Natural killer cell (primary cell): ENCODE measurements at regions not wholly inside any gene's neighbourhood (a gene's known extent, or its start where the extent isn't known, plus 50 kb on each side); places are given as distances from the start of the nearest gene placed in this dataset.

Experiments used
- ATAC-seq, 3 donors: fragments of 150-1000 bp in 2 of 3; fragments of 200-7000 bp in 1 of 3; cut with Tn5 transposase; 1 replicate in 1 of 3; 2 replicates in 2 of 3; pipeline ENCODE4 v1.10.0; 2021; ENCODE audit warnings: mild to moderate bottlenecking in 2 of 3, moderate library complexity in 2 of 3
- DNase-seq, 2 donors: peaks; one replicate each; pipeline versions ENCODE4 v3.0.0 to v3.0.0-alpha.2; 2013 to 2021; ENCODE audit warnings: mixed read lengths in 1 of 2
- H3K27ac ChIP-seq: one replicate; pipeline ENCODE4 v1.5.1; 2013; ENCODE audit warnings: mild to moderate bottlenecking, low read length
- H3K27me3 ChIP-seq: one replicate; pipeline ENCODE4 v1.6.1; 2013; ENCODE audit warnings: low read length; ENCODE audit not compliant: control insufficient read depth, insufficient read depth
- H3K36me3 ChIP-seq: one replicate; pipeline ENCODE4 v1.6.1; 2013; ENCODE audit warnings: low read length; ENCODE audit not compliant: control insufficient read depth, insufficient read depth
- H3K4me1 ChIP-seq: one replicate; pipeline ENCODE4 v1.6.1; 2013; ENCODE audit warnings: low read length; ENCODE audit not compliant: control insufficient read depth, insufficient read depth
- H3K4me3 ChIP-seq: one replicate; pipeline ENCODE4 v1.5.1; 2013; ENCODE audit warnings: low read length
- H3K9me3 ChIP-seq: one replicate; pipeline ENCODE4 v1.6.1; 2013; ENCODE audit warnings: low read length; ENCODE audit not compliant: control insufficient read depth, insufficient read depth
- H3K27ac Mint-ChIP-seq, 2 donors: one replicate each; pipeline ENCODE4 v1.8.0; 2022; ENCODE audit warnings: mild to moderate bottlenecking in 2 of 2, mixed read lengths in 2 of 2, moderate library complexity in 1 of 2
- H3K27me3 Mint-ChIP-seq, 2 donors: one replicate each; pipeline ENCODE4 v1.8.0; 2022; ENCODE audit warnings: low read depth in 2 of 2, mixed read lengths in 2 of 2
- H3K36me3 Mint-ChIP-seq: one replicate; pipeline ENCODE4 v1.8.0; 2022; ENCODE audit warnings: mixed read lengths
- H3K4me1 Mint-ChIP-seq, 2 donors: one replicate each; pipeline ENCODE4 v1.8.0; 2022; ENCODE audit warnings: mixed read lengths in 2 of 2
- H3K4me3 Mint-ChIP-seq: one replicate; pipeline ENCODE4 v1.8.0; 2022; ENCODE audit warnings: mild to moderate bottlenecking, moderate library complexity, mixed read lengths
- H3K9me3 Mint-ChIP-seq, 2 donors: one replicate each; pipeline ENCODE4 v1.8.0; 2022; ENCODE audit warnings: mixed read lengths in 2 of 2
- CTCF ChIP-seq: fragments of 200-600 bp; IDR thresholded peaks from one replicate; pipeline ENCODE4 v1.8.0; 2022; ENCODE audit warnings: antibody characterized with exemption
- WGBS: methylation state at CpG from one replicate; pipeline ENCODE4 v1.1.7; 2013; ENCODE audit warnings: missing lambda C conversion rate; ENCODE audit not compliant: insufficient coverage; 5-methylcytosine and 5-hydroxymethylcytosine counted together
- intact Hi-C: fragments of 100-400 bp; cut with micrococcal nuclease; formaldehyde crosslinking; loops from one replicate; pipeline ENCODE4 v1.14.2; 2022

- Histone ChIP-seq H3K9me3 (no peaks in the 10 kb centered on the region), H3K4me1 (no peaks in the 10 kb centered on the region), H3K27me3 (no peaks in the 10 kb centered on the region), H3K27ac (no peak overlapping the region), H3K36me3 (no peaks in the 10 kb centered on the region), H3K4me3 (no peak overlapping the region)
- TF ChIP-seq CTCF = no peak
- Mint-ChIP-seq H3K9me3 (no peaks in the 10 kb centered on the region), H3K36me3 (no peaks in the 10 kb centered on the region), H3K4me3 (no peak overlapping the region), H3K27me3 (peaks cover 8 to 13% of the 10 kb centered on the region in 2 donors), H3K27ac (no peak overlapping the region), H3K4me1 (no peaks in the 10 kb centered on the region)
- intact Hi-C loops = no loop called here
- 100% methylated on average over 1 of the region's 1 CpG for WGBS
- DNase-seq (no peak), ATAC-seq (no peak)
Observed at GRCh38 chr16:17899141-17899540, 428.4 kb upstream of the XYLT1 start.

GRCh38 chr16:17887963-17888362 is 417.2 kb upstream of the XYLT1 start:
- 78% methylated on average over 3 of the region's 3 CpGs for WGBS

DNA sequence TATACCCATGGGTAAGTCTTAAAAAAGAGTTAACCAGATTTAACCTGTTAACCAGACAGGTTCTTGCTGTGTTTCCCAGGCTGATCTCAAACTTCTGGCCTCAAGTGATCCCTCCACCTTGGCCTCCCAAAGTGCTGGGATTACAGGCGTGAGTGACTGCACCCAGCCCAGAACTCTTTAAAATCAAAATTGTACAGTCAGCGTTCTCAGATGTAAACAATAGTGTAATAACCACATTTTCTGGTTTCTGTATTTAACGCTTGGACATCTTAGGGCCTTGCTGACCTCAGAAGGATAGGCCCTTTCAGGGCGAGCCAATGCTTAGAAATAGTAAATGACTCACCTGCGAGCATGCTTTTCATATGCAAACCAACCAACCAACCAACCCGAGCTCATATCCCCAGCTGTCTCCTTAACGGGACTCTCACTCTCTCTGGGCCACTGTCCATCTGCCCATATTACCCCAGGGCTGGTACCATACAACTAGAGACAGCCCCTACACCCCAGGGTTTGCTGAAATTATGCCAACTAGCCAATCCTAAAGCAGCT is 415.0 kb upstream of the XYLT1 start:
- Histone ChIP-seq H3K4me1 (no peaks in the 10 kb centered on the region), H3K27ac (no peak overlapping the region), H3K4me3 (no peak overlapping the region), H3K9me3 (no peaks in the 10 kb centered on the region), H3K36me3 (no peaks in the 10 kb centered on the region), H3K27me3 (no peaks in the 10 kb centered on the region)
- Mint-ChIP-seq H3K27me3 (peaks cover 0 to 26% of the 10 kb centered on the region in 2 donors), H3K4me3 (no peak overlapping the region), H3K36me3 (no peaks in the 10 kb centered on the region), H3K4me1 (no peaks in the 10 kb centered on the region), H3K27ac (no peak overlapping the region), H3K9me3 (no peaks in the 10 kb centered on the region)
- no peak for TF ChIP-seq CTCF
- intact Hi-C loops = no loop called here
- no peak for DNase-seq
- ATAC-seq = no peak
- WGBS = 81% methylated on average over 7 of the region's 7 CpGs

More at GRCh38 chr16:17887963-17888362, 417.2 kb upstream of the XYLT1 start:
- H3K27me3 ChIP-seq = no peaks in the 10 kb centered on the region
- H3K27ac ChIP-seq = no peak overlapping the region
- no peak overlapping the region for H3K4me3 ChIP-seq
- Mint-ChIP-seq H3K4me3 (no peak overlapping the region), H3K9me3 (no peaks in the 10 kb centered on the region), H3K4me1 (no peaks in the 10 kb centered on the region), H3K27ac (no peak overlapping the region), H3K36me3 (no peaks in the 10 kb centered on the region), H3K27me3 (peaks cover 6 to 32% of the 10 kb centered on the region in 2 donors)
- no peaks in the 10 kb centered on the region for H3K36me3 ChIP-seq
- H3K4me1 ChIP-seq = no peaks in the 10 kb centered on the region
- intact Hi-C loops = no loop called here
- ATAC-seq = no peak
- no peaks in the 10 kb centered on the region for H3K9me3 ChIP-seq
- no peak for DNase-seq
- no peak for TF ChIP-seq CTCF

GRCh38 chr16:17877821-17878360 is 407.1 kb upstream of the XYLT1 start:
- Histone ChIP-seq H3K9me3 (no peaks in the 10 kb centered on the region), H3K4me1 (no peaks in the 10 kb centered on the region), H3K27ac (no peak overlapping the region), H3K36me3 (no peaks in the 10 kb centered on the region), H3K4me3 (no peak overlapping the region), H3K27me3 (no peaks in the 10 kb centered on the region)
- peaks cover 9 to 50% of the 10 kb centered on the region in 2 donors for H3K27me3 Mint-ChIP-seq
- no peaks in the 10 kb centered on the region for H3K9me3 Mint-ChIP-seq
- no peak overlapping the region for H3K27ac Mint-ChIP-seq
- H3K4me1 Mint-ChIP-seq = no peaks in the 10 kb centered on the region
- ATAC-seq (no peak), DNase-seq (no peak)
- WGBS = 100% methylated on average over 1 of the region's 2 CpGs
- TF ChIP-seq CTCF = no peak
- H3K36me3 Mint-ChIP-seq = no peaks in the 10 kb centered on the region
- intact Hi-C loops = no loop called here
- H3K4me3 Mint-ChIP-seq = no peak overlapping the region
